HG03342 (cell line): ENCODE measurements at regions not wholly inside any gene's neighbourhood (a gene's known extent, or its start where the extent isn't known, plus 50 kb on each side); places are given as distances from the start of the nearest gene placed in this dataset.
"Not testable (repeated sequence)": the region's sequence is repeated elsewhere in the genome, so short reads cannot be mapped to it uniquely, and the experiment has no call there.

Experiments used
- ATAC-seq: cut with Tn5 transposase; IDR thresholded peaks from one replicate; pipeline ENCODE4 v1.9.1; 2021; ENCODE audit warnings: mild to moderate bottlenecking, moderate library complexity; ENCODE audit not compliant: unreplicated experiment

- ATAC-seq = no peak
Observed at GRCh38 chr2:59851836-59852475, 701.5 kb downstream of the BCL11A start.

- no peak for ATAC-seq
Observed at GRCh38 chr2:59850554-59850953, 702.9 kb downstream of the BCL11A start.

- no peak for ATAC-seq
Observed at GRCh38 chr2:59833941-59834340, 719.5 kb downstream of the BCL11A start.

DNA sequence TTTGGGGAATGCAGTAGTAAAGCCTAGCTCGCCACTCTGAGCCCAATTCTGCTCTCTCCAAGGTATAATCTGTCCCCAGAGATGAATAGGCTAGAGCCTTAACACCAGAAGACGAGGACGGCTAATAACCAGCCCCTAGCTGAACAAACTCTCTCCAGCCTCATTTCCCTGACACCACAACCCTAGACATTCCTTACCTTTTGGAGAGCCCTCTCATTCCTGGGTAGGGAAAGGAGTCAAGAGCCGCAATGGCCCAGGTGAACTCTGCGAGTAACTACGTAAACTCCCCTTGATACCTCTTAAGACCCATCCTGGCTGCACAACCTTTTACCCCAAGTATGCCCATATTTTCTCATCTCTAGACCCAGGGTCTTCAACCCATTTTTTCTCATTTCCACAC, 722.9 kb downstream of the BCL11A start:
- no peak for ATAC-seq

DNA sequence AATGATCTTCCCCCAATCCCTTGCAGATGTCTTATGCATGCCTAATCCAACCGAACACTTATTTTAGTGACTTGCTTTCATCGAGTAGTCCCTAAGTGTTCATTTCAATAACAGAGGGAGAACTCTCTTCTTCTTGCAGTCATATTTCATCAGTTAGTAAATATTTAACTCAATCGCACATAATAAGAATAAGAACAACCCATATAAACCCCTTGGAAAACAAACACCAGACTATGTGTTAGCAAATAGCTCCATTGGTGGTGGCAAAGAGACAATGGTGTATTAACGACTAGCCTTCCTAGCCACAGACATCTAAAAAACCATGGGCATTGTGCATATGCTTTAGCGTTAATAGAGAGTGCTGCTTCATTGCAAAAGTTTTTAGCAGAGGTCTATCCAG, 725.8 kb downstream of the BCL11A start:
- no peak for ATAC-seq

DNA sequence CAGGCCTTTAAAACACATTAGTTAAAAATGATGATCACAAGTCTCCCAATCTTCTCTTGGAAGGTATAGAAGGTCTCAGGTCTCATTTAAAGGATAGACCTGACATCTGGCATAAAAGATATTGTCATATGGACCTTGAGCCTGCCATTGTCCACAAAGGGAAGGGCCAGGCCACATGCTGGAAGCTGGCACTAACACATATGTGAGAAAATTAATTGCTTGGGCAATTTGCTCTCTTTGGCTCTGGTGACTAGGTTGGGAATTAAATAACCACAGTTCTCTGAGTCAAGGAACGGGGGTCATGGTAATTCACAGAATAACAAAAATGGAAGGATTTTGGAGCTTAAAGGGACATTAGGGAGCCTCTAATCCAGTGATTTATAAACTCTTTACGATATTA, 727.3 kb downstream of the BCL11A start:
- ATAC-seq = no peak

- ATAC-seq = no peak
Observed at GRCh38 chr2:59824314-59824713, 729.1 kb downstream of the BCL11A start.

DNA sequence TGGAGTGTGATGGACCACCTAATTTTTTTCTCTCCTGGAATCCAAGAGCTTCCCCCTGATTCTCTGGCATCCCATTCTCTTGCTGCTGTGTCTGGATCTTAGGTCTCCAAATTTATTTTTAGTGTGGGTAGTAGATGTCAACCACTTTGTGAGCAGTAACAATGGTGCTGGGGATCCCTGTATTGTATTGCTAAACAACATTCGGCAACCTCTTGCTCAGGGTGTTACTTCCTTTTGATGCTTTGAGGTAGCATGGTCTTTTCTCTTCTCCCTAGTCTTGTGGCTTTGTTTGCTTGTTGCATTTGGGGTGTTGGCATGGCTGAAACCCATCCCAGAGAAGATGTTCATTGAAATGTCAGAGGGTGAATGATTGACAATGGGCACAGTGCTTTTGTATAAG, 737.4 kb downstream of the BCL11A start:
- ATAC-seq = no peak

- not testable (repeated sequence) for ATAC-seq
Observed at GRCh38 chr2:59810283-59810682, 743.2 kb downstream of the BCL11A start.

DNA sequence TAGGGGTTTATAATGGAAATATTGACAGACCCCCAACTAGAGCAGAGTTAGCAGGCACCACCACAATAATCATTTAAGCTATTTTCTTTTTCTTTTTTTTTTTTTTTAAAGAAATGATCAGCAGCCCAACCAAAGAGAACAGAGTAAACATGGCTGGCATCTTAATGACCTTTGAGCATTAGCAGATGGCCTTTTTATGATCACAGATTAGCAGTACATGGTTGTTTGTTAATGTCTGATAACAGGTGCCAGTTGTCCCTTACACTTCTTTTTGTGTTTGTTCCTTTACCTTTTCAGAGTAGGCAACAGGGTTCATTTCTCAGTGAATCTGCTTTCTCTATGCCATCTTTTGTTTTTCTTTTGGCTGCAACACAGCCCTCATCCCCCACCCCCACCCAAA, 747.0 kb downstream of the BCL11A start:
- ATAC-seq = no peak

GRCh38 chr2:59804732-59805131, 748.7 kb downstream of the BCL11A start:
- no peak for ATAC-seq

- no peak for ATAC-seq
Observed at GRCh38 chr2:59803586-59803985, 749.9 kb downstream of the BCL11A start.

GRCh38 chr2:59798687-59799232, 754.7 kb downstream of the BCL11A start:
- ATAC-seq = no peak

DNA sequence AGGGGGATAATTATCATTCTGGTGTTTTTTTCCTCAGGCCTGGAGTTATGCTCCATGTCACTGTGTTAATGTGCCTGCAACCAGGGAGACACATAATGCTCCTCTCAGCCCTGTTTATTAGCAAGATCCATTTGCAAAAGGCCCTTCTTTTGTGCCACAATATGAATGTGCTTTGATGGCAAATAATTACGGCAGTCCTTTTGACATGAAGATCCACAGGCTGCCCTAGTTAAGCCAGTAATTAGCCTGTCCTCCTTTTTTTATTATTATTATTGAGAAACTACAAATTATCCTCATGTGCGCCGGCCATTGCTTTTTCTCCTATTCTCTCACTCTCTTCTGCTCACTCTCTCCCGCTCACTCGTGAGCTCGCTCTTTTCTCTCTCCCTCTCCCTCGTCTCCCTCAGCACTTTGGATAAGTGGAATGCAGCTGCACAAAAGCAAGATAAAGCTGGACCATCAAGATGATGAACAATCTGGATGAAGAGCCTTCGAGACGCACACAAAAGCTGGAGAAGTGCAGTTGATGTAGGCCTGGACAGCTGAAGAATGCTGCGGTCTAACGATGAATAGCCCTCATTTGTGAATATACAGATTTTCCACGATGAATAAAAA, 762.3 kb downstream of the BCL11A start:
- no peak for ATAC-seq

DNA sequence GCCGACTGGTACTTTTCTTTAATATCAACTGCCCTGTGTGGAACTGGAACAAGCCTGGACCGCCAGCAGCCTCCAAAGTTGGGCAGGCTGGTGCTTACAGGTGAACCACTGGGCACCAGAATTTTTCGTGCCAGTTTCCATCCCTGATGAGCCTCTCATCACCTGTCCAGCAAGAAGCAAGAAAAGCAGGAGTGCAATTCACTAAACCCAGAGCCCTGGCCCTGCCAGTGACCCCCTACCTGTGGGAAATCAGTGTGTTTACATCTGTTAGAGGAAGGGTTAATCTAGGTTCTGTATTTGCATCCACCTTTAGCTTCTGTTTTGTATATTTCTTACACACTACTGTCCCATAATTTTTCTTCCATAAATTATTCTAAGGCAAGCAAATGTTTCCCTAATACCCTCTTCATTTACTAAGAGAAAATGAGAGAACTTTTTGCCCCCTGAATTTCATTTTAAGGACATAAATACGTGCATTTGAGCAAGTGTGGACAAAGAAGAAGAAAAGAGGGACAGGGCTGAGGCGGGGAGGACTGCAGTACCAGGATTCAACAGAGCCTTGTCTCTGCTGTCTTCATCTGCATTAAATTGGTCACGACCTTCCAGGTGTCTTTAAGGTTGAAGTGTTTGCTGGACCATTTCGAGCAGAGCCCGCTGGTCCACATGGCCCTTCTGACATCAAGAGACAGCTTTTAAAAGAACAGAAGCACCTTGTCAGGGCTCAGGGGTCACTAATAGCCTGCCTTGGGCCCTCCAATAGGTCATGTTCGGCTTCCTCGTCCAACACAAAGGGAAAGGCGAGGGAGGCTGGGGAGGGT, 763.1 kb downstream of the BCL11A start:
- ATAC-seq = no peak

DNA sequence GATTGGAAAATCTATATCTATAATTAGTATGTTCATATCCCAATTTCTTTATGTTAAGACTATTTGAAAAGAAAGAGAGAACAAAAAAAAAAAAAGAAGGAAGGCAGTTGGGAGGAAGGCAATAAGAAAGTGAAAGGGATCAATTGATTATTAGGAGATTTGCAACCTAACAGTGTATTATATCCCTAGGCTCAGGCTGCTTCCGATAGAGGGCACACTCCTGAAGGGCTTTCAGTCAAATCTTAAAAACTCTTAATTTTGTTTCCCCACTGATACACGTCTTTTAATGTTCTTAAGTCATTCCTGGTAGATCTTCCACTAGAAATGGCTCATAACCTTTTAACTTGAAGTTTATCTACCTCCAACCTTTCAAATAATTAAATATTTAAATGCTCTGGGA, 763.9 kb downstream of the BCL11A start:
- ATAC-seq = no peak

GRCh38 chr2:59787095-59787494, 766.4 kb downstream of the BCL11A start:
- ATAC-seq = no peak

GRCh38 chr2:59786684-59787083, 766.8 kb downstream of the BCL11A start:
- no peak for ATAC-seq

DNA sequence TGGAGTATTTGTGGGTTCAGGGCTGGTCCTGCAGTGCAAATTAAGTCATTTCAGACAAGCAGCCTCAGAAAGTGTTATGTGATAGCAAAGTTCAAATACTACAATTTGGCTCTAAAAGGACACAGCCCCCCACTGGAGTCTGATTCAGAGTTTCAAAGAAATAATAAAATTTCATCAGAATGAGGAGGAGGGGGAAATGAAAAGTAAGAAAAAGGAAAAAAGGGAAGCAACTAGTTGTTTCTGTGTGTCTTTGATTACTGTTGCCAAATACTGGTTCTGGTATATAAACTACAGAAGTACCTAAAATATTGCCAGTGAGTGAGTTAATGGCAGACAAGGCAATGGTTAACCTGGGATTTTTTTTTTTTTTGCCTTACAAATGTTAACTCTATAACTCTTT, 773.9 kb downstream of the BCL11A start:
- no peak for ATAC-seq

GRCh38 chr2:59777120-59777519, 776.3 kb downstream of the BCL11A start:
- no peak for ATAC-seq

DNA sequence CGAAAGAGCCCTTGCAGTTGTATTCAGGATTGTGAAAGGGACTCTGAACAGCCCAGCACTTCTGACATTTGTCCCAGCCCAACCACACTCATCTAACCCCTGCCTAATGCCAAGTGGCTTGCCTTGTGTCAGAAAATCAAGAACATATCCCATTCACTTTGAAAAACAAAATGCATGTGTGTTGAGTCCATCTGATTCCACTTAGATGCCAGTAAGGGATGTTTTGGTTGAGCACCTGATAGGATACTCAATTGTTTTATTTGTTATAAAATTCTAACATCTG, 776.8 kb downstream of the BCL11A start:
- no peak for ATAC-seq

GRCh38 chr2:59774821-59775433, 778.5 kb downstream of the BCL11A start:
- no peak for ATAC-seq
